HCT116 (cell line): ENCODE measurements at regions not wholly inside any gene's neighbourhood (a gene's known extent, or its start where the extent isn't known, plus 50 kb on each side); places are given as distances from the start of the nearest gene placed in this dataset.

Source experiments
- CTCF ChIP-seq, 3 experiments: fragments of 200-600 bp in 1 of 3; sonication (generic) in 1 of 3; IDR thresholded peaks in 2 of 3; conservative IDR thresholded peaks in 1 of 3; 2 replicates each; pipeline ENCODE4 v1.5.1; 2012 to 2017; ENCODE audit warnings: low read depth in 2 of 3, low read length in 2 of 3, antibody characterized with exemption in 1 of 3, borderline replicate concordance in 1 of 3, control low read depth in 1 of 3, mild to moderate bottlenecking in 1 of 3, mixed read lengths in 1 of 3, mixed run types in 1 of 3, moderate library complexity in 1 of 3; ENCODE audit not compliant: insufficient read depth in 1 of 3
- EZH2 ChIP-seq: fragments of 200-600 bp; sonication (generic); IDR thresholded peaks from 2 replicates; pipeline ENCODE4 v1.6.1; 2017; ENCODE audit warnings: antibody characterized with exemption, mixed run types
- FOSL1 ChIP-seq: IDR thresholded peaks from 2 replicates; pipeline ENCODE4 v1.6.1; 2012; ENCODE audit warnings: low read depth
- MAX ChIP-seq: IDR thresholded peaks from 2 replicates; pipeline ENCODE4 v1.6.1; 2012
- POLR2A ChIP-seq: IDR thresholded peaks from 2 replicates; pipeline ENCODE4 v1.7.0; 2011; ENCODE audit warnings: borderline replicate concordance; ENCODE audit not compliant: insufficient read depth, insufficient read length; ENCODE audit errors: extremely low read depth
- POLR2AphosphoS5 ChIP-seq: IDR thresholded peaks from 2 replicates; pipeline ENCODE4 v1.6.1; 2011; ENCODE audit warnings: mild to moderate bottlenecking, low read depth, low read length, moderate library complexity
- RAD21 ChIP-seq: IDR thresholded peaks from 2 replicates; pipeline ENCODE4 v1.6.1; 2012; ENCODE audit warnings: low read depth, mild to moderate bottlenecking
- SIN3A ChIP-seq: IDR thresholded peaks from 2 replicates; pipeline ENCODE4 v1.6.1; 2012; ENCODE audit warnings: low read depth
- SP1 ChIP-seq: IDR thresholded peaks from 2 replicates; pipeline ENCODE4 v1.6.1; 2012; ENCODE audit warnings: low read depth
- SRF ChIP-seq: IDR thresholded peaks from 2 replicates; pipeline ENCODE4 v1.6.1; 2012; ENCODE audit warnings: low read depth
- YY1 ChIP-seq: IDR thresholded peaks from 2 replicates; pipeline ENCODE4 v1.6.1; 2011; ENCODE audit warnings: low read length, low read depth, moderate library complexity, mild to moderate bottlenecking; ENCODE audit not compliant: insufficient replicate concordance; ENCODE audit errors: extremely low read depth
- ZFX ChIP-seq: fragments of 450-650 bp; IDR thresholded peaks from 2 replicates; pipeline ENCODE4 v1.6.1; 2017
- ZNF274 ChIP-seq: fragments of 200-500 bp; sonication (Bioruptor generic); IDR thresholded peaks from 2 replicates; pipeline ENCODE4 v1.6.1; 2014; ENCODE audit warnings: mild to moderate bottlenecking, low read depth, low read length, inconsistent platforms

- TF ChIP-seq SP1: no peak
- no peak for TF ChIP-seq ZFX
- TF ChIP-seq EZH2: no peak
- no peak for TF ChIP-seq CTCF (IDR thresholded peaks at IDR 0.05 in 2 of 3, conservative IDR thresholded peaks at IDR 0.05 in 1 of 3; ENCODE audit: borderline replicate concordance in 1 of 3, insufficient read depth in 1 of 3, low read depth in 2 of 3, low read length in 2 of 3)
- TF ChIP-seq MAX: no peak
- no peak for TF ChIP-seq POLR2A
- no peak for TF ChIP-seq SIN3A
- TF ChIP-seq YY1: no peak
- TF ChIP-seq FOSL1: no peak
- TF ChIP-seq ZNF274: no peak
- TF ChIP-seq SRF: no peak
- TF ChIP-seq RAD21: no peak
- no peak for TF ChIP-seq POLR2AphosphoS5
These were observed 148.6 kb downstream of the TRIM29 start for GRCh38 chr11:119989159-119989821.
